ENCODE measurements at regions not wholly inside any gene's neighbourhood (a gene's known extent, or its start where the extent isn't known, plus 50 kb on each side); places are given as distances from the start of the nearest gene placed in this dataset.

GRCh38 chr12:90490355-90490754 is 464.6 kb downstream of the CCER1 start (continued):
- TF ChIP-seq CEBPZ (IDR thresholded peaks at IDR 0.05; ENCODE audit: low read depth, low read length) (no peak), HDGF (IDR thresholded peaks at IDR 0.05) (no peak), NBN (IDR thresholded peaks at IDR 0.05) (no peak), IRF4 (IDR thresholded peaks at IDR 0.05; ENCODE audit: low read depth, low read length) (no peak), MEF2B (IDR thresholded peaks at IDR 0.05; ENCODE audit: partially characterized antibody, poor library complexity, severe bottlenecking) (no peak), KLF5 (IDR thresholded peaks at IDR 0.05; ENCODE audit: partially characterized antibody) (no peak)

- Histone ChIP-seq H4K20me1 (ENCODE audit: control insufficient read depth, insufficient read depth) (no peaks in the 10 kb centered on the region), H3K36me3 (ENCODE audit: control insufficient read depth in 2 of 2, insufficient read depth in 2 of 2, low read length in 1 of 2) (no peaks in the 10 kb centered on the region), H3K9me3 (replicated peaks; ENCODE audit: control insufficient read depth, insufficient read depth, low read length) (no peaks in the 10 kb centered on the region), H3K27me3 (replicated peaks in 1 of 2; ENCODE audit: control insufficient read depth in 2 of 2, insufficient read depth in 2 of 2, low read length in 1 of 2) (no peaks in the 10 kb centered on the region), H3K27ac (ENCODE audit: control insufficient read depth, insufficient read depth) (no peak overlapping the region), H2AFZ (ENCODE audit: control insufficient read depth, low read depth, low read length) (no peak overlapping the region), H3K4me1 (ENCODE audit: control insufficient read depth, insufficient read depth, low read length) (no peaks in the 10 kb centered on the region), H3K9ac (ENCODE audit: control insufficient read depth, insufficient read depth, low read length) (no peak overlapping the region), H3K79me2 (ENCODE audit: control insufficient read depth, insufficient read depth, low read length) (no peaks in the 10 kb centered on the region), H3K4me2 (ENCODE audit: control insufficient read depth, insufficient read depth) (no peak overlapping the region), H3K4me3 (no peak overlapping the region)
- ChIA-PET SMC1A (ENCODE audit: uncharacterized antibody, unreplicated experiment) (interaction anchor here (0.9 kb wide), 1 partner anchor 214 kb away, joined by 3 read pairs; no protein-coding TSS in a partner anchor), RAD21 (ENCODE audit: unreplicated experiment) (no interaction called here), POLR2A (no interaction called here), CTCF (no interaction called here)
- BruUV-seq (replicated peaks): no TSS peak
- ATAC-seq (no peak), DNase-seq (ENCODE audit: low read depth, low spot score) (no peak), FAIRE-seq (no peak)
- 64% methylated on average over 3 of the region's 3 CpGs for WGBS (ENCODE audit: insufficient coverage, insufficient replicate concordance, low lambda C conversion rate, missing lambda C conversion rate)
- intact Hi-C loops (cut with micrococcal nuclease; ENCODE audit: unreplicated experiment) (no loop called here), in situ Hi-C loops (cut with MboI) (no loop called here)
- TF ChIP-seq PML (IDR thresholded peaks at IDR 0.05; ENCODE audit: low read length): no peak
- TF ChIP-seq USF2 (IDR thresholded peaks at IDR 0.05; ENCODE audit: borderline replicate concordance, low read depth, low read length): no peak
- TF ChIP-seq CUX1 (IDR thresholded peaks at IDR 0.05; ENCODE audit: insufficient replicate concordance, low read depth, low read length): no peak
- TF ChIP-seq SIX5 (IDR thresholded peaks at IDR 0.05; ENCODE audit: low read depth, low read length, severe bottlenecking): no peak
- TF ChIP-seq RBBP5 (conservative IDR thresholded peaks at IDR 0.05): no peak
- no peak for TF ChIP-seq BCL11A (IDR thresholded peaks at IDR 0.05; ENCODE audit: low read depth, low read length)
- TF ChIP-seq SMAD1 (IDR thresholded peaks at IDR 0.05; ENCODE audit: low read depth, partially characterized antibody): no peak
- TF ChIP-seq SREBF2 (IDR thresholded peaks at IDR 0.05; ENCODE audit: low read length): no peak
- TF ChIP-seq DPF2 (IDR thresholded peaks at IDR 0.05): no peak
- no peak for TF ChIP-seq SMAD5 (IDR thresholded peaks at IDR 0.05; ENCODE audit: low read depth)
- no peak for TF ChIP-seq TARDBP (IDR thresholded peaks at IDR 0.05; ENCODE audit: borderline replicate concordance)
- no peak for TF ChIP-seq POU2F2 (IDR thresholded peaks at IDR 0.05; ENCODE audit: borderline replicate concordance, low read depth, low read length)
Observed at GRCh38 chr12:90489141-90489540, 465.8 kb downstream of the CCER1 start.

All from GM12878 (cell line).